A673 (cell line): ENCODE measurements at regions not wholly inside any gene's neighbourhood (a gene's known extent, or its start where the extent isn't known, plus 50 kb on each side); places are given as distances from the start of the nearest gene placed in this dataset.

Experiments
- BruUV-seq: library from RNA; stranded (reverse); fragments of 400-500 nt; replicated peaks from 2 replicates; lab custom pipeline; 2021; lab: Mats Ljungman, UMichigan
- CTCF ChIA-PET: fragments of 300-600 bp; sonication (Branson Sonifier 250); formaldehyde crosslinking; loops from one replicate; lab custom pipeline; 2022; ENCODE audit warnings: antibody characterized with exemption; lab: Charles Lee
- POLR2A ChIA-PET: fragments of 300-600 bp; sonication (Branson Sonifier 250); formaldehyde crosslinking; loops from one replicate; lab custom pipeline; 2022; ENCODE audit warnings: antibody characterized with exemption; ENCODE audit not compliant: low non-redundant PET; lab: Charles Lee
- DNase-seq: peaks from one replicate; pipeline ENCODE4 v3.0.0-alpha.2; 2015; ENCODE audit warnings: low spot score
- H3K27ac ChIP-seq: fragments of 200-600 bp; sonication (generic); 2 replicates; pipeline ENCODE4 v1.5.1; 2016; ENCODE audit warnings: mixed run types, low read depth, mild to moderate bottlenecking, mixed read lengths, antibody characterized with exemption, low read length; ENCODE audit not compliant: poor library complexity, severe bottlenecking
- H3K27me3 ChIP-seq: fragments of 200-600 bp; sonication (generic); replicated peaks from 2 replicates; pipeline ENCODE4 v1.6.1; 2017; ENCODE audit warnings: mixed run types, low read depth, mild to moderate bottlenecking, mixed read lengths, antibody characterized with exemption, low read length; ENCODE audit not compliant: insufficient read depth, poor library complexity
- H3K36me3 ChIP-seq: fragments of 200-600 bp; sonication (generic); 2 replicates; pipeline ENCODE4 v1.6.1; 2016; ENCODE audit warnings: mixed run types, mild to moderate bottlenecking, mixed read lengths, antibody characterized with exemption, low read length; ENCODE audit not compliant: insufficient read depth, poor library complexity, severe bottlenecking
- H3K4me1 ChIP-seq: fragments of 200-600 bp; sonication (generic); 2 replicates; pipeline ENCODE4 v1.6.1; 2017; ENCODE audit warnings: mixed run types, mild to moderate bottlenecking, mixed read lengths, antibody characterized with exemption, low read length; ENCODE audit not compliant: insufficient read depth, poor library complexity, severe bottlenecking
- H3K4me3 ChIP-seq: fragments of 200-600 bp; sonication (generic); 2 replicates; pipeline ENCODE4 v1.5.1; 2016; ENCODE audit warnings: low read depth, mixed run types, mild to moderate bottlenecking, mixed read lengths, low read length; ENCODE audit not compliant: poor library complexity, severe bottlenecking
- H3K9me3 ChIP-seq: fragments of 200-600 bp; sonication (generic); 2 replicates; pipeline ENCODE4 v1.6.1; 2016; ENCODE audit warnings: mixed run types, low read depth, mild to moderate bottlenecking, mixed read lengths, antibody characterized with exemption, low read length; ENCODE audit not compliant: poor library complexity, severe bottlenecking
- EZH2 ChIP-seq: fragments of 200-600 bp; sonication (generic); IDR thresholded peaks from 2 replicates; pipeline ENCODE4 v1.6.1; 2017; ENCODE audit warnings: borderline replicate concordance, low read depth, mild to moderate bottlenecking, mixed read lengths, antibody characterized with exemption, low read length; ENCODE audit not compliant: poor library complexity, severe bottlenecking
- intact Hi-C: fragments of 100-400 bp; cut with micrococcal nuclease; formaldehyde crosslinking; loops from one replicate; pipeline ENCODE4 v1.10.0; 2022; ENCODE audit not compliant: unreplicated experiment
- TF ChIP-seq, protein P1 (sequence below): fragments of 300-800, 200-600 bp; sonication (generic); conservative IDR thresholded peaks from 2 replicates; pipeline ENCODE4 v1.5.1; 2017; ENCODE audit warnings: low read depth, mild to moderate bottlenecking, antibody characterized with exemption, low read length, moderate library complexity, mixed read lengths

DNA sequence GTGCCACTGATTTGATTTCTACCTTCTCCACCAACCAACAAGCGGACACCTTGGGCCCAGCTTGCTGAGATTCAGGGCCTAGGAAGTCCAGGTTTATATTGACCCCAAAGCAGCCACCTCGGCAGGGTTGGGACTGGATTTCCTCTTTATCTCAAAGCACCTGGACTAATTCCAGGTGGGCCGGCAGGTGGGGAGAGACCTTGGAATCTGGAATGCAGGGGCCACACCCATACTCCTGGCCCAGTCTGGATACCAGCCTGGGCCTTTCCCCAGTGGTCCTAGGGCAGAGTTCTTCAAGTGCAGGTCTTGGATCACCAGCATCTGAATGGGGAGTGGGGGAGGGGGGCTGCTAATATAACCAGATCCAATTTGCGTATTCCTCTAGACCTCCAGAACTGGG is 93.1 kb downstream of the PCDH1 start:
- DNase-seq, result no peak
- no peak overlapping the region for H3K4me3 ChIP-seq
- no TSS peak for BruUV-seq
- peaks cover 9% of the 10 kb centered on the region for H3K4me1 ChIP-seq
- TF ChIP-seq, protein P1, sequence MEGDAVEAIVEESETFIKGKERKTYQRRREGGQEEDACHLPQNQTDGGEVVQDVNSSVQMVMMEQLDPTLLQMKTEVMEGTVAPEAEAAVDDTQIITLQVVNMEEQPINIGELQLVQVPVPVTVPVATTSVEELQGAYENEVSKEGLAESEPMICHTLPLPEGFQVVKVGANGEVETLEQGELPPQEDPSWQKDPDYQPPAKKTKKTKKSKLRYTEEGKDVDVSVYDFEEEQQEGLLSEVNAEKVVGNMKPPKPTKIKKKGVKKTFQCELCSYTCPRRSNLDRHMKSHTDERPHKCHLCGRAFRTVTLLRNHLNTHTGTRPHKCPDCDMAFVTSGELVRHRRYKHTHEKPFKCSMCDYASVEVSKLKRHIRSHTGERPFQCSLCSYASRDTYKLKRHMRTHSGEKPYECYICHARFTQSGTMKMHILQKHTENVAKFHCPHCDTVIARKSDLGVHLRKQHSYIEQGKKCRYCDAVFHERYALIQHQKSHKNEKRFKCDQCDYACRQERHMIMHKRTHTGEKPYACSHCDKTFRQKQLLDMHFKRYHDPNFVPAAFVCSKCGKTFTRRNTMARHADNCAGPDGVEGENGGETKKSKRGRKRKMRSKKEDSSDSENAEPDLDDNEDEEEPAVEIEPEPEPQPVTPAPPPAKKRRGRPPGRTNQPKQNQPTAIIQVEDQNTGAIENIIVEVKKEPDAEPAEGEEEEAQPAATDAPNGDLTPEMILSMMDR, result no peak
- no peak for TF ChIP-seq EZH2
- no peaks in the 10 kb centered on the region for H3K27me3 ChIP-seq
- no peak overlapping the region for H3K27ac ChIP-seq
- ChIA-PET CTCF (no interaction called here), POLR2A (no interaction called here)
- no peaks in the 10 kb centered on the region for H3K36me3 ChIP-seq
- intact Hi-C loops, result no loop called here
- H3K9me3 ChIP-seq, result no peaks in the 10 kb centered on the region

DNA sequence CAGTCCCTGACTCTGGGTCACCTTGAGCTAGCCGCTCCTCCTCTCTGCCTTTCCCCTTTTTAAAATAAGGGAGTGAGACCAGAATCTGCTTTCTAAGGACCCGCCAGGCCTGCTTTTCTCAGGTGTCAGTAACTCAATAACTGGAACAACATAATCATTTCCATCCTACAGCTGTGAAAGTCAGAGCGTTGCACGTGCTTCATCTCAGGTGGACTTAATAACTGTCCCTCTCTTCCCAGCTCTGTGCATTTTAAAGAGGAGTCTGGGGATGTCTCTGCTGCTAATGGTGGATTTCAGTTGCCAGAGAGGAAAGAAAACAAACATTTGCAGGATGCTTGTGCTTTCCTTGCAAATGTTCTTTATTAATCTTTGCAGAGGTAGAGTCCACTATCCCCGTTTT is 93.7 kb downstream of the PCDH1 start:
- no peak overlapping the region for H3K4me3 ChIP-seq
- TF ChIP-seq, protein P1, result no peak
- TF ChIP-seq EZH2, result no peak
- H3K36me3 ChIP-seq, result no peaks in the 10 kb centered on the region
- H3K27ac ChIP-seq, result no peak overlapping the region
- no TSS peak for BruUV-seq
- peaks cover 13% of the 10 kb centered on the region for H3K4me1 ChIP-seq
- no peaks in the 10 kb centered on the region for H3K27me3 ChIP-seq
- ChIA-PET CTCF (no interaction called here), POLR2A (no interaction called here)
- no peaks in the 10 kb centered on the region for H3K9me3 ChIP-seq
- no peak for DNase-seq
- intact Hi-C loops, result no loop called here

DNA sequence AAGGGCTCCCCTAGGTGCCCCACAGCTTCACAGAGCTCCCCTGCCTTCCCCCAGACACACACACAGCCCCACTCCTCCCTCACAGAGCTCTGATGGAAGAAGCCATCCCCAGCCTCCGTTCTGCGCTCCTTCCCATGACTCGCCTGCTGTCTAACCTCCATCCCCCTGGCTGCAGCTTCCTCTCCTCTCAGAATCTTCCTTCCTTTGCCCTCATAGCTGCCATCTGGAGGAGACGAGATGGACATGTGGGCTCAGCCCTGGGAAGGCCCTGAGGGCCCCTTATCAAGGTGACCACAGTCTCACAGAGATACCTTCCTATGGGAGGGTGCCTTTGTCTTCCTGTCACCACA is 94.3 kb downstream of the PCDH1 start:
- Histone ChIP-seq H3K36me3 (no peaks in the 10 kb centered on the region), H3K4me1 (peaks cover 19% of the 10 kb centered on the region), H3K27me3 (no peaks in the 10 kb centered on the region), H3K9me3 (no peaks in the 10 kb centered on the region), H3K27ac (no peak overlapping the region), H3K4me3 (no peak overlapping the region)
- no peak for TF ChIP-seq EZH2
- TF ChIP-seq, protein P1, result no peak
- no peak for DNase-seq
- POLR2A ChIA-PET, result no interaction called here
- no TSS peak for BruUV-seq
- CTCF ChIA-PET, result no interaction called here
- intact Hi-C loops, result no loop called here
